Tibial nerve (tissue), 4 donors: ENCODE measurements at regions not wholly inside any gene's neighbourhood (a gene's known extent, or its start where the extent isn't known, plus 50 kb on each side); places are given as distances from the start of the nearest gene placed in this dataset.

Source experiments
- EP300 ChIP-seq, 2 donors: sonication (generic); formaldehyde crosslinking; IDR thresholded peaks; one replicate each; pipeline ENCODE4 v1.6.1; 2017; ENCODE audit warnings: antibody characterized with exemption in 2 of 2, mild to moderate bottlenecking in 1 of 2
- POLR2A ChIP-seq, 2 donors: fragments of 450-650 bp; IDR thresholded peaks; one replicate each; pipeline ENCODE4 v1.6.1; 2017; ENCODE audit warnings: antibody characterized with exemption in 2 of 2, mild to moderate bottlenecking in 2 of 2, moderate library complexity in 2 of 2
- TF ChIP-seq, protein P1 (sequence below), 5 experiments: fragments of 200-600 bp in 3 of 5; fragments of 450-650 bp in 2 of 5; sonication (generic) in 3 of 5; IDR thresholded peaks; one replicate each; pipeline ENCODE4 v1.5.1; 2016 to 2019; ENCODE audit warnings: antibody characterized with exemption in 5 of 5, mild to moderate bottlenecking in 3 of 5, moderate library complexity in 2 of 5

DNA sequence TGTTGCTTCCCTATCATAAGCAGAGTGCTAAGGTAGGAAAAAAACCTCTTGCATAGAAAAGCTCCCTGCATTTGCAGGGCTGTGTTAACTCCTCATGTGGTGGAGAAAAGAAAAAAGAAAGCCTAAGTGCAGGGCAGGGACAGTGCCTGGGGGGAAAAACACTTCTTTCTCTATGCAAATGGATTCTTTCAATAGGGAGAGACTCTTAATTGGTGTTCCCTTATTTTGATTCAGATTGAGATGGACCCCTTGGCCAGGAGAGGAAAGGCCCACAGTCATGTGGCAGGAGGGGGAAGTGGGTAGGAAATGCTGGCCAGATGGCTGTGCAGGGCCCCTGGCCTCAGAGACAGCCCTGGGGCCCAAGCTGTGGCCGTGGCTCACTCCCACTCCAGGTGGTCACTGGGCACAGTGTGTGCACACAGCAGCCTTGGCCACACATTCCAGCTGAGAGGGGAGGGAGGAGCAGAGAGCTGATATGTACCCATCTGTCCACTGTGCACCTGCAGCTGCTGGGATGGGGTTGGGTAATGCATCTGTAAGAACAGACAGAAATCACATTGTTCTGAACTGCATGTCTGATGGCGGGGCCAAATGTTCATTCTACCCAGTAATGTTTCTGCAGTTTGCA lies 410.4 kb downstream of the DSC3 start:
- TF ChIP-seq POLR2A (IDR thresholded peaks at IDR 0.05) (no peak), EP300 (IDR thresholded peaks at IDR 0.05) (no peak)
- TF ChIP-seq, protein P1, sequence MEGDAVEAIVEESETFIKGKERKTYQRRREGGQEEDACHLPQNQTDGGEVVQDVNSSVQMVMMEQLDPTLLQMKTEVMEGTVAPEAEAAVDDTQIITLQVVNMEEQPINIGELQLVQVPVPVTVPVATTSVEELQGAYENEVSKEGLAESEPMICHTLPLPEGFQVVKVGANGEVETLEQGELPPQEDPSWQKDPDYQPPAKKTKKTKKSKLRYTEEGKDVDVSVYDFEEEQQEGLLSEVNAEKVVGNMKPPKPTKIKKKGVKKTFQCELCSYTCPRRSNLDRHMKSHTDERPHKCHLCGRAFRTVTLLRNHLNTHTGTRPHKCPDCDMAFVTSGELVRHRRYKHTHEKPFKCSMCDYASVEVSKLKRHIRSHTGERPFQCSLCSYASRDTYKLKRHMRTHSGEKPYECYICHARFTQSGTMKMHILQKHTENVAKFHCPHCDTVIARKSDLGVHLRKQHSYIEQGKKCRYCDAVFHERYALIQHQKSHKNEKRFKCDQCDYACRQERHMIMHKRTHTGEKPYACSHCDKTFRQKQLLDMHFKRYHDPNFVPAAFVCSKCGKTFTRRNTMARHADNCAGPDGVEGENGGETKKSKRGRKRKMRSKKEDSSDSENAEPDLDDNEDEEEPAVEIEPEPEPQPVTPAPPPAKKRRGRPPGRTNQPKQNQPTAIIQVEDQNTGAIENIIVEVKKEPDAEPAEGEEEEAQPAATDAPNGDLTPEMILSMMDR (IDR thresholded peaks at IDR 0.05) = no peak
